Endothelial cell of umbilical vein (primary cell): ENCODE measurements at regions not wholly inside any gene's neighbourhood (a gene's known extent, or its start where the extent isn't known, plus 50 kb on each side); places are given as distances from the start of the nearest gene placed in this dataset.

ENCODE experiments used
- BruUV-seq: library from RNA; stranded (reverse); fragments of 400-500 nt; replicated peaks from 2 replicates; lab custom pipeline; 2021; lab: Mats Ljungman, UMichigan
- CTCF ChIA-PET: fragments of 300-600, 350-600 bp; sonication (Branson Sonifier 250); formaldehyde crosslinking; loops from one replicate; lab custom pipeline; 2021; ENCODE audit warnings: antibody characterized with exemption, inconsistent platforms; lab: Charles Lee
- POLR2A ChIA-PET: fragments of 300-600, 350-600 bp; sonication (Branson Sonifier 250); formaldehyde crosslinking; loops from one replicate; lab custom pipeline; 2021; ENCODE audit warnings: antibody characterized with exemption, inconsistent platforms; lab: Charles Lee
- DNase-seq: peaks from one replicate; pipeline ENCODE4 v3.0.0-alpha.2; 2011; ENCODE audit warnings: low read depth, low spot score
- FAIRE-seq: peaks from 2 replicates; lab custom pipeline; 2011; peaks lifted over from hg19 to GRCh38; lab: Jason Lieb, UNC
- H2AFZ ChIP-seq: 2 replicates; pipeline ENCODE4 v1.6.0; 2012; ENCODE audit warnings: low read depth, low read length, control low read depth, inconsistent platforms
- H3K27ac ChIP-seq: 2 replicates; pipeline ENCODE4 v1.5.1; 2011; ENCODE audit warnings: low read depth, mild to moderate bottlenecking, control low read depth, low read length, moderate library complexity; ENCODE audit not compliant: insufficient read depth
- H3K27me3 ChIP-seq, 2 experiments: 2 replicates each; pipeline versions ENCODE4 v1.6.0 to v1.6.1; 2011; ENCODE audit warnings: low read length in 2 of 2, mixed read lengths in 1 of 2; ENCODE audit not compliant: control insufficient read depth in 2 of 2, insufficient read depth in 2 of 2
- H3K36me3 ChIP-seq, 2 experiments: 2 replicates in 1 of 2; 3 replicates in 1 of 2; pipeline ENCODE4 v1.5.1; 2011; ENCODE audit warnings: low read length in 2 of 2, mild to moderate bottlenecking in 1 of 2, moderate library complexity in 1 of 2; ENCODE audit not compliant: control insufficient read depth in 2 of 2, insufficient read depth in 2 of 2; ENCODE audit errors: extremely low read depth in 1 of 2
- H3K4me1 ChIP-seq: 3 replicates; pipeline ENCODE4 v1.5.1; 2011; ENCODE audit warnings: mild to moderate bottlenecking, low read length; ENCODE audit not compliant: control insufficient read depth, insufficient read depth; ENCODE audit errors: extremely low read depth
- H3K4me2 ChIP-seq: 2 replicates; pipeline ENCODE4 v1.6.1; 2011; ENCODE audit warnings: low read length, control low read depth, mixed read lengths; ENCODE audit not compliant: insufficient read depth
- H3K4me3 ChIP-seq, 3 experiments: fragments of 200-600 bp in 1 of 3; sonication (generic), shearing (Covaris generic) in 1 of 3; replicated peaks in 1 of 3; 2 replicates each; pipeline ENCODE4 v1.5.1; 2011 to 2016; ENCODE audit warnings: control low read depth in 3 of 3, low read length in 3 of 3, mild to moderate bottlenecking in 2 of 3, inconsistent platforms in 1 of 3, low read depth in 1 of 3, moderate library complexity in 1 of 3; ENCODE audit not compliant: insufficient read depth in 1 of 3
- H3K79me2 ChIP-seq: 2 replicates; pipeline ENCODE4 v1.6.0; 2012; ENCODE audit warnings: low read length, inconsistent platforms; ENCODE audit not compliant: control insufficient read depth, insufficient read depth
- H3K9ac ChIP-seq: replicated peaks from 2 replicates; pipeline ENCODE3; 2011; ENCODE audit warnings: low read length, control low read depth; ENCODE audit not compliant: insufficient read depth; ENCODE audit errors: extremely low read depth
- H3K9me1 ChIP-seq: replicated peaks from 3 replicates; pipeline ENCODE4 v1.6.0; 2011; ENCODE audit warnings: mild to moderate bottlenecking, low read length; ENCODE audit not compliant: control insufficient read depth, insufficient read depth; ENCODE audit errors: extremely low read depth
- H3K9me3 ChIP-seq: replicated peaks from 2 replicates; pipeline ENCODE4 v1.5.1; 2012; ENCODE audit warnings: low read length, inconsistent platforms; ENCODE audit not compliant: control insufficient read depth, insufficient read depth
- H4K20me1 ChIP-seq: replicated peaks from 2 replicates; pipeline ENCODE3; 2011; ENCODE audit warnings: mild to moderate bottlenecking, low read length; ENCODE audit not compliant: control insufficient read depth, insufficient read depth; ENCODE audit errors: extremely low read depth
- CTCF ChIP-seq, 2 donors: IDR thresholded peaks; 1 replicate in 1 of 2; 2 replicates in 1 of 2; pipeline ENCODE4 v1.5.1; 2011; ENCODE audit warnings: low read length in 2 of 2, mild to moderate bottlenecking in 2 of 2, moderate library complexity in 2 of 2, control low read depth in 1 of 2, inconsistent platforms in 1 of 2, low read depth in 1 of 2; ENCODE audit not compliant: insufficient read depth in 1 of 2; ENCODE audit errors: extremely low read depth in 1 of 2
- EZH2 ChIP-seq: IDR thresholded peaks from 2 replicates; pipeline ENCODE4 v1.6.1; 2012; ENCODE audit warnings: borderline replicate concordance, low read depth, mild to moderate bottlenecking, moderate library complexity, low read length, inconsistent platforms; ENCODE audit not compliant: severe bottlenecking
- FOS ChIP-seq: IDR thresholded peaks from 2 replicates; pipeline ENCODE4 v1.6.1; 2011; ENCODE audit warnings: mild to moderate bottlenecking, low read length, moderate library complexity, borderline replicate concordance; ENCODE audit not compliant: insufficient read depth
- GATA2 ChIP-seq: IDR thresholded peaks from 2 replicates; pipeline ENCODE4 v1.7.0; 2011; ENCODE audit warnings: low read depth, mild to moderate bottlenecking, moderate library complexity, mixed read lengths, low read length; ENCODE audit not compliant: insufficient read length, insufficient read depth
- JUN ChIP-seq: IDR thresholded peaks from 2 replicates; pipeline ENCODE4 v1.6.1; 2011; ENCODE audit warnings: borderline replicate concordance, low read depth; ENCODE audit not compliant: insufficient read length, insufficient read depth
- MAX ChIP-seq: IDR thresholded peaks from 2 replicates; pipeline ENCODE4 v1.6.1; 2011; ENCODE audit not compliant: insufficient read depth, insufficient read length
- MYC ChIP-seq: IDR thresholded peaks from one replicate; pipeline ENCODE4 v1.6.1; 2011; ENCODE audit warnings: mild to moderate bottlenecking, low read depth, low read length
- POLR2A ChIP-seq: IDR thresholded peaks from 2 replicates; pipeline ENCODE4 v1.6.1; 2012; ENCODE audit warnings: low read depth, mild to moderate bottlenecking, control low read depth, low read length
- POLR2AphosphoS5 ChIP-seq: IDR thresholded peaks from 2 replicates; pipeline ENCODE4 v1.6.1; 2012; ENCODE audit warnings: low read depth, mild to moderate bottlenecking, control low read depth, low read length, moderate library complexity; ENCODE audit not compliant: insufficient read depth
- dilution Hi-C: fragments of 300-500 bp; cut with MboI; formaldehyde crosslinking; loops from one replicate; pipeline ENCODE4 v1.15.0; 2019; ENCODE audit warnings: low sequenced_read_pairs; ENCODE audit not compliant: extremely low pct_ligation_motif_present
- intact Hi-C: fragments of 100-400 bp; cut with micrococcal nuclease; formaldehyde crosslinking; loops from one replicate; pipeline ENCODE4 v1.10.0; 2022

- Histone ChIP-seq H2AFZ (no peak overlapping the region), H3K27ac (no peak overlapping the region), H3K4me1 (no peaks in the 10 kb centered on the region), H3K79me2 (no peaks in the 10 kb centered on the region), H3K27me3 (no peaks in the 10 kb centered on the region), H3K4me2 (no peak overlapping the region), H3K9me3 (no peaks in the 10 kb centered on the region), H3K9me1 (no peaks in the 10 kb centered on the region), H3K9ac (no peak overlapping the region), H3K4me3 (no peak overlapping the region), H3K36me3 (no peaks in the 10 kb centered on the region), H4K20me1 (no peaks in the 10 kb centered on the region)
- intact Hi-C loops, result no loop called here
- dilution Hi-C loops, result no loop called here
- ChIA-PET POLR2A (no interaction called here), CTCF (no interaction called here)
- no TSS peak for BruUV-seq
- TF ChIP-seq EZH2 (no peak), GATA2 (no peak), MYC (no peak), POLR2A (no peak), MAX (no peak), CTCF (IDR thresholded peaks at IDR 0.05; ENCODE audit: extremely low read depth in 1 of 2, insufficient read depth in 1 of 2, low read depth in 1 of 2, low read length in 2 of 2) (no peak), JUN (no peak), FOS (no peak), POLR2AphosphoS5 (no peak)
- DNase-seq (no peak), FAIRE-seq (no peak)
Measured at GRCh38 chr9:25255216-25255615, 423.0 kb downstream of the TUSC1 start.
